Fibroblast of the aortic adventitia (primary cell): ENCODE measurements at regions not wholly inside any gene's neighbourhood (a gene's known extent, or its start where the extent isn't known, plus 50 kb on each side); places are given as distances from the start of the nearest gene placed in this dataset.
A peak's percentile ranks its signal among the peaks of the same experiment; 100 is the strongest.

Experiments used
- DNase-seq: peaks from one replicate; pipeline ENCODE4 v3.0.0-alpha.2; 2010; ENCODE audit warnings: low read depth
- H3K4me3 ChIP-seq: 2 replicates; pipeline ENCODE4 v1.5.1; 2011; ENCODE audit warnings: low read depth, mild to moderate bottlenecking, control low read depth, low read length, moderate library complexity
- TF ChIP-seq, protein P1 (sequence below): IDR thresholded peaks from 2 replicates; pipeline ENCODE4 v1.5.1; 2011; ENCODE audit warnings: mild to moderate bottlenecking, low read length, control low read depth, inconsistent platforms; ENCODE audit not compliant: insufficient read depth

DNA sequence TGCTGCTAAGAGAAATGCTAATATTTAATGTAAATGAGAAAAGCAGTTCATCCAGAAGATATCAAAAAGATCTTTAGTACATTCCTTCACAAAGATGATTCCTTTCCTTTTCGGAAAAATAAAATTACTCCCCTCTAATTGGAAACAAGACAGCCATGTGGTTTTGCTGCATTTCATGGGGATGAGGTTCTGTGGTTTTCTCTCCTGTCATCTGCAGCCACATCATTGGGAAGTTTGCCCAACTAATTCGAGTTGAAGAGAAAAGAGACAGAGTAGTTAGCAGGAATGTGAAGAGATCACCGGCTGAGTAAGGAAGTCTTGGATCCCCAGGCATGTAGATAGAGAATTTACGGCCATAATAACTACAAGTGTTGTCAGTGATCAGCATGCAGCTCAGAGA is 122.1 kb downstream of the CYSLTR2 start:
- no peak overlapping the region for H3K4me3 ChIP-seq
- peak; percentile 66 for DNase-seq
- TF ChIP-seq, protein P1, sequence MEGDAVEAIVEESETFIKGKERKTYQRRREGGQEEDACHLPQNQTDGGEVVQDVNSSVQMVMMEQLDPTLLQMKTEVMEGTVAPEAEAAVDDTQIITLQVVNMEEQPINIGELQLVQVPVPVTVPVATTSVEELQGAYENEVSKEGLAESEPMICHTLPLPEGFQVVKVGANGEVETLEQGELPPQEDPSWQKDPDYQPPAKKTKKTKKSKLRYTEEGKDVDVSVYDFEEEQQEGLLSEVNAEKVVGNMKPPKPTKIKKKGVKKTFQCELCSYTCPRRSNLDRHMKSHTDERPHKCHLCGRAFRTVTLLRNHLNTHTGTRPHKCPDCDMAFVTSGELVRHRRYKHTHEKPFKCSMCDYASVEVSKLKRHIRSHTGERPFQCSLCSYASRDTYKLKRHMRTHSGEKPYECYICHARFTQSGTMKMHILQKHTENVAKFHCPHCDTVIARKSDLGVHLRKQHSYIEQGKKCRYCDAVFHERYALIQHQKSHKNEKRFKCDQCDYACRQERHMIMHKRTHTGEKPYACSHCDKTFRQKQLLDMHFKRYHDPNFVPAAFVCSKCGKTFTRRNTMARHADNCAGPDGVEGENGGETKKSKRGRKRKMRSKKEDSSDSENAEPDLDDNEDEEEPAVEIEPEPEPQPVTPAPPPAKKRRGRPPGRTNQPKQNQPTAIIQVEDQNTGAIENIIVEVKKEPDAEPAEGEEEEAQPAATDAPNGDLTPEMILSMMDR: no peak

DNA sequence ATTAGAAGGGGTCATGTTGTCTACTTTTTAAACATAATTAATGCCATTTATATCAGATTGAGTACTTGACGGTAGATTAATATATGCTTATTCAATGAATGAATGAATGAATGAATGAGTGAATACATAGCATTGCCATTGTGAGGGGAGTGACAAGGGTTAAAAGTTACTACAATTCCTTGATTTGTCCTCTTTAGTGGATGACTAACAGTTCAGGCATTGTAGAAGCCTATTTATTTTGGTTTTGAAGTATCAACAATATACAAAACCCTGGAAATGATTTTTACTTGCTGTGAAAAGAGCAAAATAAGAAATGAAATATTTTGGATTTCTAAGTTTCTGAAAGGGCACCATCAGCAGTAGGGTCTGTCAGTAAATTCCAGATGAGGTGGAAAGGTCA is 122.7 kb downstream of the CYSLTR2 start:
- H3K4me3 ChIP-seq: no peak overlapping the region
- TF ChIP-seq, protein P1: no peak
- no peak for DNase-seq

DNA sequence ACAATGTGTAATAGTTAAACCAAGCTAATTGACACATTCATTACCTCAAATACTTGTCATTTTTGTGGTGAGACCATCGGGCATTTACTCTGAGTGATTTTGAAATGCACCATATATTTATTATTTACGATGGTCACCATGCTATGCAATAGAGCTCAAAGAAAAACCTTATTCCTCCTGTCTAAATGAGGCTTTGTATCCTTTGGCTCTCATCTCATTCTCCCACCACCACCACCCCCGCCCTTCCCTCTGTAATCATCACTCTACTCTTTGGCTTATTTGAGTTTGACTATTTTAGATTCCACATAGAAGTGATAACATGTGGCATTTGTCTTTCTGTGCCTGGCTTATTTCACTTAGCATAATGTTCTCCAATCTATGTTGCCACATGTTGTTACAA is 124.9 kb downstream of the CYSLTR2 start:
- no peak overlapping the region for H3K4me3 ChIP-seq
- DNase-seq: no peak
- TF ChIP-seq, protein P1: no peak

DNA sequence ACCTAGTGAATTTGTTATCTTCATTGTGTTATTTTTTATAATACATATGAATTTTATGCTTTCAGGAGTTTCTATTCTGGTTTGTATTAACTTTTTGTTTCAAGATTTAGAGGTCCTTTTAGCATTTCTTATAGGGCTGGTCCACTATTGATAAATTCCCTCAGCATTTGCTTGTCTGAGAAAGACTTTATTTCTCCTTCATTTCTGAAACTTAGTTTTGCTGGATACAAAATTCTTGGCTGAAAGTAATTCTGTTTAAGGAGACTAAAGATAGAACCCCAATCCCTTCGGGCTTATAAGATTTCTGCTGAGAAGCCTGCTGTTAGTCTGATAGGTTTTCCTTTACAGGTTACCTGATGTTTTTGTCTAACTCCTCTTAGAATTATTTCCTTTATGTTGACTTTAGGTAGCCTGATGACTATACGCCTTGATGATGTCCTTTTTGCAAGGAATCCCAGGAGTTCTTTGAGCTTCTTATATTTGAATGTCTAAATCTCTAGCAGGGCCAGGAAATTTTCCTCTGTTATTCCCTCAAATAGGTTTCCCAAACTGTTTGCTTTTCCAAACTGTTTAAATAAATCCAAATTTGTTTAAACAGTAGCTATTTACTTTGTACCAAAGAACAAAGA is 127.1 kb downstream of the CYSLTR2 start:
- no peak overlapping the region for H3K4me3 ChIP-seq
- TF ChIP-seq, protein P1: no peak
- no peak for DNase-seq

DNA sequence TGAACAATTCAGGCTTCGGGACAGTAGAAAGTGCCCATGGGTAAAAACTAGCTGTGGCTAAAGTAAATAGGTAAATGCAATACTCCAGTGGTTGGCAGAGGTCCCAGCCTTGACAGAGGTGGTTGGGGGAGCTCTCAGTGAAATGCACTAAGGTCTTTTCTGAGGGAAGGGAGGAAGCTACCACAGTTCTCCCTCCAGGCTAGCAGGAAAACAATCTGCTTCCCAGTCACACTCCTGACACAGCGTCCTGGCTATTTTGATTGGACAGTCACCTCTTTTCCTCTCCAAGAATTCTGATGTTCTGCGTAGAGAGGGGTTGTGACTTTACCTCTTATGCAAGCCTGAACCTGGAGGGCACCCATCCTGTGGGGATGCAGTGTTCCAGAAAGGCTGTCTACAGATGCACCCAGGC is 128.7 kb downstream of the CYSLTR2 start:
- TF ChIP-seq, protein P1: no peak
- no peak for DNase-seq
- H3K4me3 ChIP-seq: no peak overlapping the region

DNA sequence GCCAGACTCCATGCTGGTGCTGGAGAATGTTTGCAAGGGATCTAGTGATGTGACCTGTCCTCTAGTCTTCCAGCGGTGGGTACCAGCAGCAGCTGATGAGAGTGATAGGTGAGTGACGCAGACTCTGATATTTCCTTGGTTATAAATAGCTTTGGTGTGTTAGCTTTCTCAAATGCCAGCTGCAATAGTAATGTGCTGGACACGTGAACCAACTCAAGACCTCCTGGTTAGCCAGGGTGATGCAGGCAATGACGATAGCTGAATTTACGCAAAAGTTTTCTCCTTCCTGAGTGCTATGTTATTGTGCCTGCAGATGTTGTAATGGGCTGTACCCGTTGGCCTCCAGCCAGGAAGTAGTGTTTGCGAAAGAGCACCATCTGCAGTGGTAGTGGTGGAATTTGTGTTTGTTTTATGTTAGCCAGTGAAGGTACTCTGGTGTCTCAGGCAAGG is 129.5 kb downstream of the CYSLTR2 start:
- TF ChIP-seq, protein P1: peak; percentile 20
- peak; percentile 98 for DNase-seq
- no peak overlapping the region for H3K4me3 ChIP-seq
